GM12892 (cell line): ENCODE measurements at regions not wholly inside any gene's neighbourhood (a gene's known extent, or its start where the extent isn't known, plus 50 kb on each side); places are given as distances from the start of the nearest gene placed in this dataset.

ENCODE experiments used
- DNase-seq: peaks from one replicate; pipeline ENCODE4 v3.0.0; 2011; ENCODE audit not compliant: insufficient read length
- FAIRE-seq: peaks from 2 replicates; lab custom pipeline; 2011; peaks lifted over from hg19 to GRCh38; lab: Jason Lieb, UNC
- POLR2A ChIP-seq: IDR thresholded peaks from 2 replicates; pipeline ENCODE4 v1.6.1; 2011; ENCODE audit warnings: low read depth, low read length, control low read depth
- POLR2AphosphoS5 ChIP-seq: IDR thresholded peaks from 2 replicates; pipeline ENCODE4 v1.6.1; 2011; ENCODE audit warnings: low read depth, low read length, control low read depth
- TAF1 ChIP-seq: IDR thresholded peaks from 2 replicates; pipeline ENCODE4 v1.6.1; 2011; ENCODE audit warnings: low read depth, mild to moderate bottlenecking, control low read depth, low read length, borderline replicate concordance

DNA sequence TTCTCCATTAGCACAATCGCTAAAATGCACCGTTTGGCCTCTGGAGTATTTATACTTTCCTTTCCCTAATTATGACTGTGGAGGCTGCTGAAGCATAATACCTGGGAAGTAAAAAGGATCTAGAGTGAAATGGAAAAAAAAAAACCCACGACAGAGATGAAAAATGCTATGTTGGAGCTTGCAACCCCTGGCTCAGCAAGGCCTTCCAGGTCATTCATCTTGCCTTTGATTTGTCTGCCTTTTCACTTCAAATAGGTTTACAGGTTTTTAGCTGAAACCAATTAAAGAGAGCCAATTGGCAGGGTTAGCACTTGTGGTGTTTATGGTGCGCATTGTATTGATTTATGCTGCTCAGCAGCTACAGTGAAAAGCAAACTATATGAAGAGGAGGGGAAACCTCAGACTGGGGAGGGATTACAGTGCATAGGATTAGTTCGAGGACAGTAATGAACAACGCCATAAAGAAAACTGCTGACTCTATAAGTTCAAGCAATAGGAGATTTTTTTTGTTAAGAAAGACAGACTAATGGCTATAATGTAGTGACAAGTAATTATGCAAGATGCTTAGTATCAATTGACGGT is 347.9 kb downstream of the MEIS1 start:
- FAIRE-seq (no peak), DNase-seq (no peak)

DNA sequence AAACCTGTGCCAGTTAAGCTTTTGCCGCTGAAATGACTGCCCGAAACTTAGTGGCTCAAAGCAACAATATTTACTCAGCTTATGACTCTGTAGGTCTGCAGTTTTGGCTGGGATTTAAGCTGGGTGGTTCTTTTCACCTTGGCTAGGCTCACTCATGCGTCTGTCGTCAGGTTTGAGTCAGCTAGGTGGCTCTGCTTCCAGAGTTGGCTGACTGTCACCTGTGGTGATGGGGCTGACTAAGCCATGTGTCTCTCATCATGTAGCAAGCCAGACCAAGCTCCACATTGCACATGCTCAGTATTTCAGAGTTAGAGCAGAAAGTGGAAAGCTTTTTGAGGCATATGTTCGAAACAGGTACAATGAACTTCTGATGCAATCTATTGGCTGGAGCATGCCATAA is 354.8 kb downstream of the MEIS1 start:
- no peak for DNase-seq
- no peak for FAIRE-seq
- no peak for TF ChIP-seq POLR2AphosphoS5
- no peak for TF ChIP-seq TAF1
- no peak for TF ChIP-seq POLR2A

More for the DNA sequence above, 347.9 kb downstream of the MEIS1 start:
- TF ChIP-seq TAF1: no peak

DNA sequence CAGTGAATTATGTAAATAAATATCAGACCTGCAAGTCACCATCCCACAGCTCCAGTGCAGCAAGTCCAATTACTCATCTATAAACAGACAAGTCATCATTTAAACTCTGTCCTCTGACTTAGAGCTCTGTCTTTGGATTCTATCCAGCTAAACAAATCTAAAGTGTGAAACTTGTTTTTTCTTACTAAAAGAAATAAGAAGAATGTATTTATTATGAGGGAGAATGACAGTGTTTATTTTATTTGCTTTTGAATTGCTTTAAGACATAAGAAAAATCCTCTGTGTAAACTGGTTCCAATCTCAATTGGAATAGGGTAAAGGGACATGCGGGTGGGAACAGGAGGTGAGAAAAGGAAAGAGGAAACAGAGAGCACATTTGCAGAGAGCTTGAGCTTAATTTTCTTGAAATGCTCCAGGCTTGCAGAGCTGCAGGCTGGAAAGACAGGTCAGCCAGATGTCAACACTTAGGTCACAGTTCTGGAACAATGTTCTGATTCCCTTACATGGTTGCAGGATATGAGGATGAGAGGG is 355.8 kb downstream of the MEIS1 start:
- FAIRE-seq (no peak), DNase-seq (no peak)
- TF ChIP-seq POLR2AphosphoS5 (no peak), TAF1 (no peak), POLR2A (no peak)

DNA sequence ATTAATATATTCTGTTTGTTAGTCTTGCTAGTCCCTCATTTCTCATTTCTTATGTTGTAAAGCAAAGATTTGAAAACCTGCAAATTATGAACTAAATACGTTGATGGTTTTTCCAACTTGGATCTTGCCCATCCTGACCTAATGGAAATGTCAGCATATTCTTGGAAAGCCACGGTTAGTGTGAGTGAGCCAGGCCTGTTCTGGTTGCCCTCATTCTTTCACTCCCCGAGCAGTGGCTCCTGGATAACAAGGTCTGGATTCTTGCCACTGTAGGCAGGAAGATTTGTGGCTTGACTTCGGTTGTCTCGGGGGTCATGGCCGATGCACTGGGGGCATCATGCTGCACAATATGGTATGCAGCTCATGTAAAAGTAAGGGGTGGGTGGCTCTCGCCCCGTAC is 359.1 kb downstream of the MEIS1 start:
- FAIRE-seq: no peak
- TF ChIP-seq POLR2AphosphoS5 (no peak), TAF1 (no peak), POLR2A (no peak)
- no peak for DNase-seq

DNA sequence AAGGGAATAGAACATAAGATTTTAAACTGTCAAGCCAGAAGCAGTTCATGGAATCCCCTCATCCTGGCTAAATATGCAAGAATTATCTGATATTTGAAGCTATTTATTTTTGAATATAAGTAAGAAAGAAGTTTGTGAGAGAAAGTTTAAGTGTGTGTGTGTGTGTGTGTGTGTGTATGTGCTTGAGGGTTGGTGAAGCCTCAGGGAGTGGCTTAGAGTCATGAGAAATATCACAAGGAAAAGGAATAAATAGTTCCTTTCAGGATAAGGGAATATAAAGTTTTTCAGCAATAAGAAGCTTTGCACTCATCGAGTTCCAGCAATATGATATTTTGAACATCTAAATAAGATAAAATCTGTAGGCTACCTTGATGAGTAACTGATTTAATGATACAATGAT is 359.6 kb downstream of the MEIS1 start:
- no peak for DNase-seq
- TF ChIP-seq POLR2AphosphoS5: no peak
- no peak for TF ChIP-seq POLR2A
- no peak for TF ChIP-seq TAF1

DNA sequence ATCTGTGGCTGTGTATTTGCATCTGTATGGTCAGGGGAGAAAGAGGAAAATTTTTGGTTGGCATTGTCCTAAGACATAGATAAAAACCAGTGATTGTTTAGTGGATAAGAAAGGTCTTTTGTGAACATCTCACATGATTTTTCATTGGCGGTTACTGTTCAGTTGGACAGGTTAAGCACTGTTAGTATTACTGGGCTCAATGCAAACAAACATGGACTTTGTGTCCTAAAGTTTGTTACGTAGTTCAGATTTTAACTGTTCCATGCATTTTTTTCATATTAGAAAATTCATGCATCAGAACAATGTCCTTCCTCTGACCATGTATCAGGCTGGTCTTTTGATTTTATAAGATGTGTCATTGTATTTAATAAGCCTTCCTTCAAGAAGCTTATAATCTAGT is 368.0 kb downstream of the MEIS1 start:
- DNase-seq: no peak
- FAIRE-seq: no peak
- TF ChIP-seq TAF1 (no peak), POLR2AphosphoS5 (no peak), POLR2A (no peak)

More for the DNA sequence above, 359.6 kb downstream of the MEIS1 start:
- no peak for FAIRE-seq

DNA sequence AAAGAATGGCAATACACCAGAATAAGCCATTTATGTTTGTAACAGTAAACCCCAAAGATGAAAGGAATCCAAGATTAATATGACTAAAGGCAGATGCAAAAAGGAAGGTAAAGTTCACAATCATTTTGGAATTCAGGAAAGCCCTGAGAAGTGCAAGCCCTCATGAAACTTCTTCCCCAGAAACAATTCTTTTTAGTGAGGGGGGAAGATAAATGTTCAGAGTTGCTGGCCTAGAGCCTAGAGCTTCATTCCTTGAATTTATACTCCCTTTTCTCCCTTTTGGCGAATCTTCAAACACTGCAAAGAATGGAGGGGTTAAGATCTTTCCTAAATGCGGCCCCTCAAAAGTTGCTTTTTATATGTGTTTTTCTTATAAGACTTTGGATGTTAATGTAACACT is 368.8 kb downstream of the MEIS1 start:
- TF ChIP-seq TAF1 (no peak), POLR2AphosphoS5 (no peak), POLR2A (no peak)
- FAIRE-seq (no peak), DNase-seq (no peak)

DNA sequence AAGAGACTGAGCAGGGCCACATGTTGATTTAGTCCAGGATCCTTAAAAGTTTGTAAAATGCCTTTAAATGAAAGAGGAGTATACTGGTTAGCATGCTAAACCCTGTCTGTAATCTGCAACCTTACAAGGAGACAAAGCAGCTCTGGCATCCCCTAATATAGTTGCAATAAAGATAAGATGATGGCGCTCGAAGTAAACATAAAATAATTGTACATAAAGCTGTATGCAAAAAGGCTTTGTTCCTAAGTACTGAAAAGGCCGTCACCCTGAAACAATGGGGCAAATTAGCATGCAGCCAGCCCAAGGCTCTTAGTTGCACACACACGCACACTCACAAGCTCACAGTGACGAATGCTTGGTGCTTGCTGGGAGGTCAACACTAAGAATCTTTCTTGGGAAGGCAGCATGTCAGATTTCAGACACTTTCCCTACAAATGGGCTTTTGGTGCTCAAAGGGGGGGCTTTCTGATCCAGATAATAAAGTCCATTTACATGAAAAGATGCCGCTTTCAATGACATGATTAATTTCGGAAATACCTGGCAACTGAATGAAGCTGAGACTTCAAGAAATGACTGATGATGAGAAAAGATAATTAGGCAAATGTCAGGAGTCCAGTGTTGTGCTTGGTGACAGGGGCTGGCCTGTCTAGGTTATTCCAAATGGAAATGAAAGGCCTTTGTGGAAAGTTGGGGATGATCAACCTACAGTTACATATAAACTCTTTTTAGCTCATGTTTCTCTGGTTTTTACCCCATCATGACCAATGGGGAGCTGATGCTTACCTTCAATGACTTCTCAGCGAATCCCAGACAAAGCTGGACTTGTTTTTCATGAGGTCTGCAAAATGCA is 370.3 kb downstream of the MEIS1 start:
- DNase-seq: no peak
- FAIRE-seq: no peak
- no peak for TF ChIP-seq TAF1
- TF ChIP-seq POLR2AphosphoS5: no peak
- no peak for TF ChIP-seq POLR2A

DNA sequence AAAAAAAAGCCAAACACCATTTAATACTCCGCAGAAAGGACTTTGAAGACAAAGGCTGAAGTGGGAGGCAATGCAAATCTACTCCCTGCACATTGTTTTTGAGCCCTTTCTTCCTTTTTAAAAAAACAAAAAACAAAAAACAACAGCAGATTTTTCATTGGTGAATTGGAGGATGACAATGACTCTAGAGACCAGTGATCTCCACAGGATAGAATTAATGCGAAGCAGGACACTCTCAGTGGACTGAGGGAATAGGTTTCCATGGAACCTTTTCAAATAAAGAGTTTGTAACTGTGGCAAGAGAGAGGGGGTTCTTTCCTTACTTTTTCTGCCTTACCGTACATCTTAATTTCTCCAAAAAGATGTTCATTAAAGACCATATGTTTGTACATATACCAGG is 371.0 kb downstream of the MEIS1 start:
- FAIRE-seq: no peak
- TF ChIP-seq TAF1: no peak
- no peak for TF ChIP-seq POLR2A

DNA sequence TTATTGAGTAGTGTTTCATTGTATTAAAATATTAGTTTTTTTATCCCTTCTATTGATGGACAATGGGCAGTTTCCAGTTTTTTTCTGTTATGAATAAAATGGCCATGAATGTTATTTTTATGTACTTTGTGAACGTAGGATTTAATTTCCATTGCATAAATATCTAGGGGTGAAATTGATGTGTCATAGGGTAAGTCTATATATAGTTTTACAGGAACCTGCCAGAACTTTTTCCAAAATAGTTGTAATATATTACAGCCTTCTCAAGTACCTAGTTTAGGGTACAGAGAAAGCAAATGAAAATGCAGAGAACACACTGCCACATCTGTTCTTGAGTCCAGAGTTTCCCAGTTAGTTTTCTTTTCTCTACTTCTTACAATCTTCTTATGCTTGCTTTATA is 378.6 kb downstream of the MEIS1 start:
- TF ChIP-seq POLR2AphosphoS5 (no peak), POLR2A (no peak), TAF1 (no peak)
- FAIRE-seq (no peak), DNase-seq (no peak)

More for the DNA sequence above, 371.0 kb downstream of the MEIS1 start:
- DNase-seq: no peak

DNA sequence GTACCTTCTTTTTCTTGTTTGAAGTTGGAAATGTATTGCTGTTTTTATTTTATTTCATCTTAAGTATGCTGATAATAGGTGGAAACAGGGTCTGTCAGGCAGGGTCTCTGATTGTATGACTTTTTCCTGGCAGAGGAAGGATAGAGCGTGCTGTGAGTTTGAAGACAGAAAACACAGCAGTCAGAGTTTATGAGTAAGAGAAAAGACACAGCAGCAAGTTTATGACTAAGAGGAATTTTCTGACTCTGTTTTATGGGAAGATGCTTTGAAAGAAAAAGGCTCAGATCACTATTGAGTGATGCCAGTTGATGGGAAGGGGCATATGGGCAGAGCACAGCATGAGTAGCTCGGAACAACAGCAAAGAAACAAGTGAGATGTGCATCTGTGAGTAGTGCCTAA is 379.1 kb downstream of the MEIS1 start:
- TF ChIP-seq TAF1 (no peak), POLR2AphosphoS5 (no peak), POLR2A (no peak)
- FAIRE-seq: no peak
- DNase-seq: no peak

DNA sequence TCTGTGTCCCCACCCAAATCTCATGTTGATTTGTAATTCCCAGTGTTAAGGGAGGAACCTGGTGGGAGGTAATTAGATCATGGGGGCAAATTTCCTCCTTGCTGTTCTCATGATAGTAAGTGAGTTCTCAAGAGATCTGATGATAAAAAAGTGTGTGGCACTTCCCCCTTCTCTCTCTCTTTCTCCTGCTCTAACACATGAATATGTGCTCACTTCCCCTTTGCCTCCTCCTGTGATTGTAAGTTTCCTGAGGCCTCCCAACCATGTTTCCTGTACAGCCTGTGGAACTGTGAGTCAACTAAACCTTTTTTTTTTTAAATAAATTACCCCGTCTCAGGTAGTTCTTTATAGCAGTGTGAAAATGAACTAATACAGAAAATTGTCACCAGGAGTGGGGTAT is 380.0 kb downstream of the MEIS1 start:
- no peak for FAIRE-seq
- TF ChIP-seq POLR2A (no peak), POLR2AphosphoS5 (no peak), TAF1 (no peak)
- DNase-seq: no peak
